ENCODE measurements at regions not wholly inside any gene's neighbourhood (a gene's known extent, or its start where the extent isn't known, plus 50 kb on each side); places are given as distances from the start of the nearest gene placed in this dataset.

GRCh38 chr1:229869687-229870086 lies 197.4 kb upstream of the GALNT2 start:
- Histone ChIP-seq H3K9me3 (ENCODE audit: low read length) (no peaks in the 10 kb centered on the region), H3K9ac (ENCODE audit: low read length) (no peak overlapping the region), H3K9me2 (ENCODE audit: insufficient read depth, low read length) (no peaks in the 10 kb centered on the region), H4K20me1 (ENCODE audit: insufficient read depth) (no peaks in the 10 kb centered on the region), H3K36me3 (ENCODE audit: insufficient read depth, low read length) (no peaks in the 10 kb centered on the region), H3K27me3 (ENCODE audit: insufficient read depth, low read depth, low read length) (no peaks in the 10 kb centered on the region), H3K27ac (ENCODE audit: low read length) (no peak overlapping the region), H3F3A (ENCODE audit: insufficient read depth, low read length, poor library complexity, severe bottlenecking) (no peaks in the 10 kb centered on the region), H3K4me3 (ENCODE audit: low read length) (no peak overlapping the region), H3K4me2 (ENCODE audit: low read length) (no peak overlapping the region), H2AFZ (ENCODE audit: low read depth, low read length) (no peak overlapping the region), H3K79me2 (replicated peaks; ENCODE audit: insufficient read depth, low read length) (no peaks in the 10 kb centered on the region)
- TF ChIP-seq EP300 (conservative IDR thresholded peaks at IDR 0.05; ENCODE audit: poor library complexity, severe bottlenecking) (no peak), POLR2AphosphoS5 (IDR thresholded peaks at IDR 0.05) (no peak), RAD21 (conservative IDR thresholded peaks at IDR 0.05) (no peak), MXI1 (conservative IDR thresholded peaks at IDR 0.05; ENCODE audit: poor library complexity, severe bottlenecking) (no peak), EZH2 (IDR thresholded peaks at IDR 0.05; ENCODE audit: borderline replicate concordance, insufficient read depth, low read length, poor library complexity, severe bottlenecking) (no peak), SMC3 (conservative IDR thresholded peaks at IDR 0.05; ENCODE audit: poor library complexity) (no peak), TAF1 (IDR thresholded peaks at IDR 0.05; ENCODE audit: low read depth) (no peak), REST (IDR thresholded peaks at IDR 0.05; ENCODE audit: borderline replicate concordance) (no peak), CTCF (IDR thresholded peaks at IDR 0.05; ENCODE audit: poor library complexity, severe bottlenecking) (no peak)

- H4K20me1 ChIP-seq (ENCODE audit: insufficient read depth), result no peaks in the 10 kb centered on the region
- no peaks in the 10 kb centered on the region for H3K9me2 ChIP-seq (ENCODE audit: insufficient read depth, low read length)
- TF ChIP-seq EZH2 (IDR thresholded peaks at IDR 0.05; ENCODE audit: borderline replicate concordance, insufficient read depth, low read length, poor library complexity, severe bottlenecking), result no peak
- TF ChIP-seq CTCF (IDR thresholded peaks at IDR 0.05; ENCODE audit: poor library complexity, severe bottlenecking), result no peak
- TF ChIP-seq EP300 (conservative IDR thresholded peaks at IDR 0.05; ENCODE audit: poor library complexity, severe bottlenecking), result no peak
- no peak for TF ChIP-seq SMC3 (conservative IDR thresholded peaks at IDR 0.05; ENCODE audit: poor library complexity)
- no peak for TF ChIP-seq RAD21 (conservative IDR thresholded peaks at IDR 0.05)
- TF ChIP-seq REST (IDR thresholded peaks at IDR 0.05; ENCODE audit: borderline replicate concordance), result no peak
- no peak for TF ChIP-seq POLR2AphosphoS5 (IDR thresholded peaks at IDR 0.05)
- TF ChIP-seq MXI1 (conservative IDR thresholded peaks at IDR 0.05; ENCODE audit: poor library complexity, severe bottlenecking), result no peak
- no peak for TF ChIP-seq TAF1 (IDR thresholded peaks at IDR 0.05; ENCODE audit: low read depth)
- no peak overlapping the region for H3K9ac ChIP-seq (ENCODE audit: low read length)
- no peak overlapping the region for H3K4me3 ChIP-seq (ENCODE audit: low read length)
- H3K27me3 ChIP-seq (ENCODE audit: insufficient read depth, low read depth, low read length), result no peaks in the 10 kb centered on the region
- no peak overlapping the region for H2AFZ ChIP-seq (ENCODE audit: low read depth, low read length)
- H3F3A ChIP-seq (ENCODE audit: insufficient read depth, low read length, poor library complexity, severe bottlenecking), result no peaks in the 10 kb centered on the region
- no peaks in the 10 kb centered on the region for H3K79me2 ChIP-seq (replicated peaks; ENCODE audit: insufficient read depth, low read length)
- no peak overlapping the region for H3K27ac ChIP-seq (ENCODE audit: low read length)
- H3K36me3 ChIP-seq (ENCODE audit: insufficient read depth, low read length), result no peaks in the 10 kb centered on the region
- no peak overlapping the region for H3K4me2 ChIP-seq (ENCODE audit: low read length)
- H3K9me3 ChIP-seq (ENCODE audit: low read length), result no peaks in the 10 kb centered on the region
Measured at GRCh38 chr1:229870381-229870780, 196.7 kb upstream of the GALNT2 start.
